ENCODE measurements at regions not wholly inside any gene's neighbourhood (a gene's known extent, or its start where the extent isn't known, plus 50 kb on each side); places are given as distances from the start of the nearest gene placed in this dataset.

DNA sequence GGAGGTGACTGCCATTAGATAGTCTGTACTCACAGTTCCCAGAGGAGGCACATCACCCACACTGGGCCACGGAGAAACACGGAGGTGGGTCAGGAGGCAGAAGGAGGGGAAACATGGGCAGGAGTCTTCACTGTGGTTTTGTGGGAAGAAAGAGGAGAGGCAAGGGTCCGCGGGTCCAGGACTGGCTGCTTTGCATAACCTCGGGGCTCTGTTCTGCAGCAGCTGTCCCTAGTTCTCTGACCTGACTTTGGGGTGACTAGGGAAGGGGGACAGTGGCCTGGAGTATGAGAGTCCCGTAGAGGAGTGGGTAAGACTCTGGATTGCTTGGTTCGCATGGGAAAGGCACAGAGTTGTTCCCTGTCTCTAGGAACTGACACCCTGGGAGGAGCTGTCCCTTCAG lies 238.3 kb upstream of the RAB6C start:
- TF ChIP-seq, protein P1, sequence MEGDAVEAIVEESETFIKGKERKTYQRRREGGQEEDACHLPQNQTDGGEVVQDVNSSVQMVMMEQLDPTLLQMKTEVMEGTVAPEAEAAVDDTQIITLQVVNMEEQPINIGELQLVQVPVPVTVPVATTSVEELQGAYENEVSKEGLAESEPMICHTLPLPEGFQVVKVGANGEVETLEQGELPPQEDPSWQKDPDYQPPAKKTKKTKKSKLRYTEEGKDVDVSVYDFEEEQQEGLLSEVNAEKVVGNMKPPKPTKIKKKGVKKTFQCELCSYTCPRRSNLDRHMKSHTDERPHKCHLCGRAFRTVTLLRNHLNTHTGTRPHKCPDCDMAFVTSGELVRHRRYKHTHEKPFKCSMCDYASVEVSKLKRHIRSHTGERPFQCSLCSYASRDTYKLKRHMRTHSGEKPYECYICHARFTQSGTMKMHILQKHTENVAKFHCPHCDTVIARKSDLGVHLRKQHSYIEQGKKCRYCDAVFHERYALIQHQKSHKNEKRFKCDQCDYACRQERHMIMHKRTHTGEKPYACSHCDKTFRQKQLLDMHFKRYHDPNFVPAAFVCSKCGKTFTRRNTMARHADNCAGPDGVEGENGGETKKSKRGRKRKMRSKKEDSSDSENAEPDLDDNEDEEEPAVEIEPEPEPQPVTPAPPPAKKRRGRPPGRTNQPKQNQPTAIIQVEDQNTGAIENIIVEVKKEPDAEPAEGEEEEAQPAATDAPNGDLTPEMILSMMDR (IDR thresholded peaks at IDR 0.05; ENCODE audit: poor library complexity) = no peak
- TF ChIP-seq EZH2phosphoT487 (IDR thresholded peaks at IDR 0.05; ENCODE audit: low read depth, severe bottlenecking, unreplicated experiment) = no peak
